SK-N-SH treated with all-trans-retinoic acid at 6 μM for 48 hours (cell line): ENCODE measurements at regions not wholly inside any gene's neighbourhood (a gene's known extent, or its start where the extent isn't known, plus 50 kb on each side); places are given as distances from the start of the nearest gene placed in this dataset.

ENCODE experiments used
- ATAC-seq: fragments of 200-7000 bp; cut with Tn5 transposase; 3 replicates; pipeline ENCODE4 v1.9.1; 2020; ENCODE audit warnings: mild to moderate bottlenecking, moderate library complexity
- ARNTL ChIP-seq: fragments of 450-650 bp; formaldehyde crosslinking; IDR thresholded peaks from 2 replicates; pipeline ENCODE4 v1.5.0; 2020; ENCODE audit warnings: low read depth, mild to moderate bottlenecking, moderate library complexity, borderline replicate concordance
- BACH2 ChIP-seq: fragments of 250-450 bp; sonication (Bioruptor Pico); IDR thresholded peaks from 2 replicates; pipeline ENCODE4 v1.9.0; 2021; ENCODE audit warnings: mild to moderate bottlenecking, borderline replicate concordance
- CREB5 ChIP-seq: fragments of 250-450 bp; sonication (Bioruptor Pico); IDR thresholded peaks from 2 replicates; pipeline ENCODE4 v1.5.1; 2020; ENCODE audit warnings: low read depth, mild to moderate bottlenecking, moderate library complexity
- CSDC2 ChIP-seq: fragments of 250-450 bp; sonication (Bioruptor Pico); IDR thresholded peaks from 2 replicates; pipeline ENCODE4 v1.5.0; 2020; ENCODE audit warnings: mild to moderate bottlenecking, moderate library complexity
- CSRNP3 ChIP-seq: fragments of 250-450 bp; sonication (Bioruptor Pico); IDR thresholded peaks from 2 replicates; pipeline ENCODE4 v1.5.1; 2021; ENCODE audit warnings: mild to moderate bottlenecking, moderate library complexity
- ESRRG ChIP-seq: fragments of 250-450 bp; sonication (Bioruptor Pico); IDR thresholded peaks from 2 replicates; pipeline ENCODE4 v1.6.1; 2021; ENCODE audit warnings: mild to moderate bottlenecking
- GLIS3 ChIP-seq: fragments of 250-450 bp; sonication (Bioruptor Pico); IDR thresholded peaks from 2 replicates; pipeline ENCODE4 v1.5.0; 2020; ENCODE audit warnings: mild to moderate bottlenecking, moderate library complexity
- OSR1 ChIP-seq: fragments of 250-450 bp; sonication (Bioruptor Pico); IDR thresholded peaks from 2 replicates; pipeline ENCODE4 v1.8.0; 2022; ENCODE audit warnings: moderate library complexity, mild to moderate bottlenecking, inconsistent platforms
- POU6F1 ChIP-seq: fragments of 250-450 bp; sonication (Bioruptor Pico); IDR thresholded peaks from 2 replicates; pipeline ENCODE4 v1.8.0; 2021; ENCODE audit warnings: low read depth, mild to moderate bottlenecking, moderate library complexity, borderline replicate concordance
- SNAI2 ChIP-seq: fragments of 250-450 bp; sonication (Bioruptor Pico); IDR thresholded peaks from 2 replicates; pipeline ENCODE4 v1.5.0; 2020; ENCODE audit warnings: mild to moderate bottlenecking, moderate library complexity
- TCF4 ChIP-seq: fragments of 250-450 bp; sonication (Bioruptor Pico); IDR thresholded peaks from 2 replicates; pipeline ENCODE4 v1.8.0; 2021; ENCODE audit warnings: mild to moderate bottlenecking, moderate library complexity, borderline replicate concordance
- TOX ChIP-seq: fragments of 250-450 bp; sonication (Bioruptor Pico); IDR thresholded peaks from 2 replicates; pipeline ENCODE4 v1.8.0; 2021; ENCODE audit warnings: mild to moderate bottlenecking, moderate library complexity, borderline replicate concordance
- ZC3H10 ChIP-seq: fragments of 250-450 bp; sonication (Bioruptor Pico); IDR thresholded peaks from 2 replicates; pipeline ENCODE4 v1.5.1; 2021; ENCODE audit warnings: mild to moderate bottlenecking, moderate library complexity
- ZFP3 ChIP-seq: fragments of 250-450 bp; sonication (Bioruptor Pico); IDR thresholded peaks from 2 replicates; pipeline ENCODE4 v1.5.0; 2020; ENCODE audit warnings: mild to moderate bottlenecking, moderate library complexity
- ZFP30 ChIP-seq: fragments of 450-650 bp; formaldehyde crosslinking; IDR thresholded peaks from 2 replicates; pipeline ENCODE4 v1.5.0; 2022; ENCODE audit warnings: mild to moderate bottlenecking, moderate library complexity
- ZNF565 ChIP-seq: fragments of 450-650 bp; formaldehyde crosslinking; conservative IDR thresholded peaks from 2 replicates; pipeline ENCODE4 v1.5.0; 2020; ENCODE audit warnings: low read depth, mild to moderate bottlenecking, moderate library complexity
- ZNF70 ChIP-seq: fragments of 450-650 bp; formaldehyde crosslinking; IDR thresholded peaks from 2 replicates; pipeline ENCODE4 v1.5.0; 2020; ENCODE audit warnings: mild to moderate bottlenecking, moderate library complexity
- ZNF8 ChIP-seq: fragments of 450-650 bp; formaldehyde crosslinking; IDR thresholded peaks from 2 replicates; pipeline ENCODE4 v1.5.0; 2020; ENCODE audit warnings: mild to moderate bottlenecking, moderate library complexity

- TF ChIP-seq OSR1 (CRISPR knock-in tag) (no peak), ZNF8 (no peak), TCF4 (no peak), ESRRG (CRISPR knock-in tag) (no peak), CSRNP3 (CRISPR knock-in tag) (no peak)
- no peak for ATAC-seq
These were observed 154.2 kb downstream of the CCDC34 start for GRCh38 chr11:27208846-27209245.

GRCh38 chr11:27207025-27207650 lies 155.9 kb downstream of the CCDC34 start:
- TF ChIP-seq ZFP30 (CRISPR knock-in tag) (no peak), BACH2 (CRISPR knock-in tag) (no peak), OSR1 (CRISPR knock-in tag) (no peak), TCF4 (no peak)
- ATAC-seq, result no peak

GRCh38 chr11:27205779-27206570 lies 157.0 kb downstream of the CCDC34 start:
- no peak for TF ChIP-seq ZFP3
- no peak for TF ChIP-seq CSDC2 (CRISPR knock-in tag)
- TF ChIP-seq ZNF565 (CRISPR knock-in tag), result no peak
- TF ChIP-seq POU6F1 (CRISPR knock-in tag), result no peak
- TF ChIP-seq SNAI2 (CRISPR knock-in tag), result no peak
- TF ChIP-seq TCF4, result no peak
- TF ChIP-seq BACH2 (CRISPR knock-in tag), result no peak
- no peak for ATAC-seq

- TF ChIP-seq TCF4 (no peak), POU6F1 (CRISPR knock-in tag) (no peak), BACH2 (CRISPR knock-in tag) (no peak), TOX (no peak), ESRRG (CRISPR knock-in tag) (no peak), ZC3H10 (CRISPR knock-in tag) (no peak), ARNTL (no peak), CSDC2 (CRISPR knock-in tag) (no peak), CSRNP3 (CRISPR knock-in tag) (no peak), ZNF8 (no peak), ZNF565 (CRISPR knock-in tag) (no peak), ZFP30 (CRISPR knock-in tag) (no peak)
- no peak for ATAC-seq
These were observed 157.8 kb downstream of the CCDC34 start for GRCh38 chr11:27205250-27205649.

- no peak for ATAC-seq
- no peak for TF ChIP-seq SNAI2 (CRISPR knock-in tag)
- TF ChIP-seq POU6F1 (CRISPR knock-in tag), result no peak
- no peak for TF ChIP-seq ZNF70
- no peak for TF ChIP-seq CREB5 (CRISPR knock-in tag)
- no peak for TF ChIP-seq ZFP30 (CRISPR knock-in tag)
- no peak for TF ChIP-seq ZNF8
- TF ChIP-seq ARNTL, result no peak
- no peak for TF ChIP-seq CSRNP3 (CRISPR knock-in tag)
- TF ChIP-seq ZNF565 (CRISPR knock-in tag), result no peak
- no peak for TF ChIP-seq GLIS3 (CRISPR knock-in tag)
- no peak for TF ChIP-seq BACH2 (CRISPR knock-in tag)
These were observed 158.5 kb downstream of the CCDC34 start for GRCh38 chr11:27204529-27204928.
